ENCODE measurements at regions not wholly inside any gene's neighbourhood (a gene's known extent, or its start where the extent isn't known, plus 50 kb on each side); places are given as distances from the start of the nearest gene placed in this dataset.

DNA sequence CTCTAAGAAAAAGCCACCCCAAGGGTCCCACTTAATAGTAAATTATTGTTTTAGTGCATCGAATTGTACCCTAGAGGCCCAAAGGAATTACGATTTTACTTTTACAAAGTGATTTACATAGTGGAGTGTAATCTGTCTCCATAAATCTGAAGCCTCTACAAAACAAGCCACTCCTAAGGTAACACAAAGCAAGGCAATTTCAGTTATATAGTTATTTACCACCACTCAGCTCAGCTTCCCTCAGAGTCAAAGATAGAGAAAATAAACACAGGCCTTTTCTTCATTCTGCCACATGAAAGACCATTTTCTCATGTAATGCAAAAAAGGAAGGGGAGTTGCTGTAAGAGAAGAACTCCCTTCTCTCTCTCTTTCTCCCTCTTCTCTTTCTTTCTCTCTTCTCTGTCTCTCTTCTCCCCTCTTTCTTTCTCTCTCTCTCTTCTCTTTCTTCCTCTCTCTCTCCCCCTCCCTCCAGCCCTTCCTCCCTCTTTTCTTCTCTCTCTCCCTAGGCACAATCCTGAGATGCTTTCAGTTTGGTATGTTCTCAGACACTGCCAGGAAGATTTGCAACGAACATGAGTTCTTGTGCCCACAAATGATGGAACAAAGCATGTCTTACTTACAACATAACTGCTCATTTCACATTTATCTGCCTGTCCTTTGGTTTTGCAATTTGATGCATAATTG is 264.5 kb downstream of the BCL2 start:
- TF ChIP-seq, protein P1, sequence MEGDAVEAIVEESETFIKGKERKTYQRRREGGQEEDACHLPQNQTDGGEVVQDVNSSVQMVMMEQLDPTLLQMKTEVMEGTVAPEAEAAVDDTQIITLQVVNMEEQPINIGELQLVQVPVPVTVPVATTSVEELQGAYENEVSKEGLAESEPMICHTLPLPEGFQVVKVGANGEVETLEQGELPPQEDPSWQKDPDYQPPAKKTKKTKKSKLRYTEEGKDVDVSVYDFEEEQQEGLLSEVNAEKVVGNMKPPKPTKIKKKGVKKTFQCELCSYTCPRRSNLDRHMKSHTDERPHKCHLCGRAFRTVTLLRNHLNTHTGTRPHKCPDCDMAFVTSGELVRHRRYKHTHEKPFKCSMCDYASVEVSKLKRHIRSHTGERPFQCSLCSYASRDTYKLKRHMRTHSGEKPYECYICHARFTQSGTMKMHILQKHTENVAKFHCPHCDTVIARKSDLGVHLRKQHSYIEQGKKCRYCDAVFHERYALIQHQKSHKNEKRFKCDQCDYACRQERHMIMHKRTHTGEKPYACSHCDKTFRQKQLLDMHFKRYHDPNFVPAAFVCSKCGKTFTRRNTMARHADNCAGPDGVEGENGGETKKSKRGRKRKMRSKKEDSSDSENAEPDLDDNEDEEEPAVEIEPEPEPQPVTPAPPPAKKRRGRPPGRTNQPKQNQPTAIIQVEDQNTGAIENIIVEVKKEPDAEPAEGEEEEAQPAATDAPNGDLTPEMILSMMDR (IDR thresholded peaks at IDR 0.05) = no peak
- no peak for TF ChIP-seq POLR2A (IDR thresholded peaks at IDR 0.05)

All from breast epithelium (tissue), 3 donors.